WERI-Rb-1 (cell line): ENCODE measurements at regions not wholly inside any gene's neighbourhood (a gene's known extent, or its start where the extent isn't known, plus 50 kb on each side); places are given as distances from the start of the nearest gene placed in this dataset.

ENCODE experiments used
- DNase-seq: peaks from one replicate; pipeline ENCODE4 v3.0.0-alpha.2; 2020
- H3K27ac ChIP-seq: fragments of 250-450 bp; sonication (Bioruptor Pico); 2 replicates; pipeline ENCODE4 v1.5.1; 2020; ENCODE audit warnings: mild to moderate bottlenecking, moderate library complexity
- H3K27me3 ChIP-seq: fragments of 250-450 bp; sonication (Bioruptor Pico); 2 replicates; pipeline ENCODE4 v1.5.1; 2021; ENCODE audit warnings: mild to moderate bottlenecking, low read depth, moderate library complexity; ENCODE audit not compliant: insufficient read depth, severe bottlenecking
- H3K36me3 ChIP-seq: fragments of 250-450 bp; sonication (Bioruptor Pico); 2 replicates; pipeline ENCODE4 v1.5.1; 2020; ENCODE audit warnings: mild to moderate bottlenecking, moderate library complexity
- H3K4me3 ChIP-seq: 2 replicates; pipeline ENCODE4 v1.5.1; 2011; ENCODE audit warnings: low read depth, mild to moderate bottlenecking, control low read depth, low read length
- H3K9me3 ChIP-seq: fragments of 250-450 bp; sonication (Bioruptor Pico); 2 replicates; pipeline ENCODE4 v1.5.1; 2021; ENCODE audit warnings: mild to moderate bottlenecking, moderate library complexity; ENCODE audit not compliant: severe bottlenecking
- CTCF ChIP-seq: IDR thresholded peaks from 2 replicates; pipeline ENCODE4 v1.5.1; 2011; ENCODE audit warnings: low read depth, mild to moderate bottlenecking, control low read depth, inconsistent platforms, low read length

GRCh38 chr16:80114699-80115098 is 426.1 kb upstream of the DYNLRB2 start:
- Histone ChIP-seq H3K27me3 (no peaks in the 10 kb centered on the region), H3K36me3 (no peaks in the 10 kb centered on the region), H3K27ac (no peak overlapping the region), H3K4me3 (no peak overlapping the region), H3K9me3 (no peaks in the 10 kb centered on the region)
- DNase-seq = no peak
- TF ChIP-seq CTCF = no peak

GRCh38 chr16:80113873-80114574 is 426.8 kb upstream of the DYNLRB2 start:
- no peak for DNase-seq
- Histone ChIP-seq H3K36me3 (no peaks in the 10 kb centered on the region), H3K9me3 (no peaks in the 10 kb centered on the region), H3K27ac (no peak overlapping the region), H3K4me3 (no peak overlapping the region), H3K27me3 (no peaks in the 10 kb centered on the region)
- no peak for TF ChIP-seq CTCF

GRCh38 chr16:80109581-80109980 is 431.2 kb upstream of the DYNLRB2 start:
- no peaks in the 10 kb centered on the region for H3K9me3 ChIP-seq
- DNase-seq = no peak
- no peaks in the 10 kb centered on the region for H3K36me3 ChIP-seq
- no peak overlapping the region for H3K27ac ChIP-seq
- H3K27me3 ChIP-seq = peaks cover 4% of the 10 kb centered on the region
- TF ChIP-seq CTCF = no peak
- no peak overlapping the region for H3K4me3 ChIP-seq

GRCh38 chr16:80107900-80108299 is 432.9 kb upstream of the DYNLRB2 start:
- peaks cover 4% of the 10 kb centered on the region for H3K27me3 ChIP-seq
- no peaks in the 10 kb centered on the region for H3K9me3 ChIP-seq
- no peak overlapping the region for H3K4me3 ChIP-seq
- no peak for TF ChIP-seq CTCF
- H3K27ac ChIP-seq = no peak overlapping the region
- no peaks in the 10 kb centered on the region for H3K36me3 ChIP-seq
- DNase-seq = no peak

GRCh38 chr16:80105751-80106150 is 435.0 kb upstream of the DYNLRB2 start:
- Histone ChIP-seq H3K27me3 (peaks cover 4% of the 10 kb centered on the region), H3K4me3 (no peak overlapping the region), H3K27ac (no peak overlapping the region), H3K9me3 (no peaks in the 10 kb centered on the region), H3K36me3 (no peaks in the 10 kb centered on the region)
- no peak for TF ChIP-seq CTCF
- no peak for DNase-seq

GRCh38 chr16:80105160-80105559 is 435.6 kb upstream of the DYNLRB2 start:
- Histone ChIP-seq H3K27ac (no peak overlapping the region), H3K9me3 (no peaks in the 10 kb centered on the region), H3K36me3 (no peaks in the 10 kb centered on the region), H3K4me3 (no peak overlapping the region), H3K27me3 (peaks cover 4% of the 10 kb centered on the region)
- TF ChIP-seq CTCF = no peak
- no peak for DNase-seq
